SK-N-SH (cell line): ENCODE measurements at regions not wholly inside any gene's neighbourhood (a gene's known extent, or its start where the extent isn't known, plus 50 kb on each side); places are given as distances from the start of the nearest gene placed in this dataset.

Experiments used
- CHD2 ChIP-seq: fragments of 150-350 bp; IDR thresholded peaks from 2 replicates; pipeline ENCODE4 v1.6.1; 2018; ENCODE audit warnings: low read length; ENCODE audit not compliant: partially characterized antibody
- CTCF ChIP-seq: fragments of 200-600 bp; sonication (generic); IDR thresholded peaks from 2 replicates; pipeline ENCODE4 v1.6.1; 2017; ENCODE audit warnings: antibody characterized with exemption, mild to moderate bottlenecking, moderate library complexity
- FOXM1 ChIP-seq: IDR thresholded peaks from 2 replicates; pipeline ENCODE4 v1.4.0; 2012; ENCODE audit warnings: low read depth, mild to moderate bottlenecking
- MEF2A ChIP-seq: IDR thresholded peaks from 2 replicates; pipeline ENCODE4 v1.4.0; 2012; ENCODE audit warnings: low read depth, borderline replicate concordance
- POLR2AphosphoS5 ChIP-seq: IDR thresholded peaks from 2 replicates; pipeline ENCODE4 v1.6.1; 2012; ENCODE audit warnings: low read depth, low read length
- RAD21 ChIP-seq: IDR thresholded peaks from 2 replicates; pipeline ENCODE4 v1.6.1; 2012; ENCODE audit warnings: mild to moderate bottlenecking, low read length
- REST ChIP-seq: IDR thresholded peaks from 2 replicates; pipeline ENCODE4 v1.6.1; 2012; ENCODE audit warnings: mild to moderate bottlenecking, low read depth, low read length, moderate library complexity
- RFX5 ChIP-seq: IDR thresholded peaks from 2 replicates; pipeline ENCODE4 v1.6.1; 2012; ENCODE audit warnings: mild to moderate bottlenecking, improper control_type of control experiment, low read length
- SIN3A ChIP-seq: IDR thresholded peaks from 2 replicates; pipeline ENCODE4 v1.6.1; 2012; ENCODE audit warnings: low read depth, mild to moderate bottlenecking, low read length, moderate library complexity, borderline replicate concordance
- TCF12 ChIP-seq: IDR thresholded peaks from 2 replicates; pipeline ENCODE4 v1.4.0; 2012
- USF2 ChIP-seq: fragments of 150-350 bp; IDR thresholded peaks from 2 replicates; pipeline ENCODE4 v1.6.1; 2017; ENCODE audit warnings: antibody characterized with exemption, low read length, low read depth, borderline replicate concordance

- no peak for TF ChIP-seq CTCF
- TF ChIP-seq USF2 = no peak
- TF ChIP-seq CHD2 = no peak
- no peak for TF ChIP-seq POLR2AphosphoS5
- TF ChIP-seq SIN3A = no peak
- no peak for TF ChIP-seq FOXM1
- TF ChIP-seq RFX5 = no peak
- TF ChIP-seq RAD21 = no peak
- no peak for TF ChIP-seq MEF2A
- no peak for TF ChIP-seq TCF12
- TF ChIP-seq REST = no peak
Observed at GRCh38 chr5:6859023-6859422, 145.8 kb downstream of the TENT4A start.
